ENCODE measurements at regions not wholly inside any gene's neighbourhood (a gene's known extent, or its start where the extent isn't known, plus 50 kb on each side); places are given as distances from the start of the nearest gene placed in this dataset.
"Not testable (repeated sequence)": the region's sequence is repeated elsewhere in the genome, so short reads cannot be mapped to it uniquely, and the experiment has no call there.

GRCh38 chr7:131679071-131679470 is 122.6 kb upstream of the PODXL start:
- TF ChIP-seq, protein P1, sequence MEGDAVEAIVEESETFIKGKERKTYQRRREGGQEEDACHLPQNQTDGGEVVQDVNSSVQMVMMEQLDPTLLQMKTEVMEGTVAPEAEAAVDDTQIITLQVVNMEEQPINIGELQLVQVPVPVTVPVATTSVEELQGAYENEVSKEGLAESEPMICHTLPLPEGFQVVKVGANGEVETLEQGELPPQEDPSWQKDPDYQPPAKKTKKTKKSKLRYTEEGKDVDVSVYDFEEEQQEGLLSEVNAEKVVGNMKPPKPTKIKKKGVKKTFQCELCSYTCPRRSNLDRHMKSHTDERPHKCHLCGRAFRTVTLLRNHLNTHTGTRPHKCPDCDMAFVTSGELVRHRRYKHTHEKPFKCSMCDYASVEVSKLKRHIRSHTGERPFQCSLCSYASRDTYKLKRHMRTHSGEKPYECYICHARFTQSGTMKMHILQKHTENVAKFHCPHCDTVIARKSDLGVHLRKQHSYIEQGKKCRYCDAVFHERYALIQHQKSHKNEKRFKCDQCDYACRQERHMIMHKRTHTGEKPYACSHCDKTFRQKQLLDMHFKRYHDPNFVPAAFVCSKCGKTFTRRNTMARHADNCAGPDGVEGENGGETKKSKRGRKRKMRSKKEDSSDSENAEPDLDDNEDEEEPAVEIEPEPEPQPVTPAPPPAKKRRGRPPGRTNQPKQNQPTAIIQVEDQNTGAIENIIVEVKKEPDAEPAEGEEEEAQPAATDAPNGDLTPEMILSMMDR (IDR thresholded peaks at IDR 0.05; ENCODE audit: borderline replicate concordance, extremely low read depth, low read length, poor library complexity, severe bottlenecking): not testable (repeated sequence)
- not testable (repeated sequence) for TF ChIP-seq EZH2 (IDR thresholded peaks at IDR 0.05; ENCODE audit: borderline replicate concordance, low read depth, low read length, severe bottlenecking)
